Astrocyte of the cerebellum (primary cell): ENCODE measurements at regions not wholly inside any gene's neighbourhood (a gene's known extent, or its start where the extent isn't known, plus 50 kb on each side); places are given as distances from the start of the nearest gene placed in this dataset.

Experiments
- DNase-seq: peaks from one replicate; pipeline ENCODE4 v3.0.0-alpha.2; 2011; ENCODE audit warnings: low read depth
- H3K4me3 ChIP-seq: 2 replicates; pipeline ENCODE4 v1.5.1; 2011; ENCODE audit warnings: mild to moderate bottlenecking, low read depth, low read length, moderate library complexity
- in situ Hi-C: cut with HindIII; loops from 2 replicates; pipeline ENCODE4 v1.10.0; 2017; ENCODE audit warnings: low sequenced_read_pairs
- TF ChIP-seq, protein P1 (sequence below): IDR thresholded peaks from 2 replicates; pipeline ENCODE4 v1.5.1; 2012; ENCODE audit warnings: low read length, low read depth, moderate library complexity, mild to moderate bottlenecking; ENCODE audit errors: missing control alignments

DNA sequence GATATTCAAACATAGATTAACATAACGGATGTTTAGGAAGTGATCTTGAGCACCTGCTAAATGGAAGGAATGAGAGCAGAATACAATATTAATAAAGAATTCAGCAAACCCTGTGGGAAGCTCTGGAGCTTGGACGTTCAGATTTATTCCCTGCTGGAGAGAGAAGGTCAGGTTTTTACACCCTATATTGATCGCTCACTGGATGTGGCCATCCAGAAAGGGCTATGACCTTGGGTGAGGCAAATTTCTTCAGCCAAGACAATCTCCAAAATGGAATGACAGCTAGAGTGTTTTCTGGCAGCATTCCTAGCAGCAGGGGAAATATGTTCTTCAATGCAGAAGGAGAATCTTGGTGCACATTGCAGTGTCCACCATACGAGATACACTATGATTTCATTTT lies 288.3 kb downstream of the IRS1 start:
- no peak overlapping the region for H3K4me3 ChIP-seq
- no peak for DNase-seq
- in situ Hi-C loops: no loop called here
- TF ChIP-seq, protein P1, sequence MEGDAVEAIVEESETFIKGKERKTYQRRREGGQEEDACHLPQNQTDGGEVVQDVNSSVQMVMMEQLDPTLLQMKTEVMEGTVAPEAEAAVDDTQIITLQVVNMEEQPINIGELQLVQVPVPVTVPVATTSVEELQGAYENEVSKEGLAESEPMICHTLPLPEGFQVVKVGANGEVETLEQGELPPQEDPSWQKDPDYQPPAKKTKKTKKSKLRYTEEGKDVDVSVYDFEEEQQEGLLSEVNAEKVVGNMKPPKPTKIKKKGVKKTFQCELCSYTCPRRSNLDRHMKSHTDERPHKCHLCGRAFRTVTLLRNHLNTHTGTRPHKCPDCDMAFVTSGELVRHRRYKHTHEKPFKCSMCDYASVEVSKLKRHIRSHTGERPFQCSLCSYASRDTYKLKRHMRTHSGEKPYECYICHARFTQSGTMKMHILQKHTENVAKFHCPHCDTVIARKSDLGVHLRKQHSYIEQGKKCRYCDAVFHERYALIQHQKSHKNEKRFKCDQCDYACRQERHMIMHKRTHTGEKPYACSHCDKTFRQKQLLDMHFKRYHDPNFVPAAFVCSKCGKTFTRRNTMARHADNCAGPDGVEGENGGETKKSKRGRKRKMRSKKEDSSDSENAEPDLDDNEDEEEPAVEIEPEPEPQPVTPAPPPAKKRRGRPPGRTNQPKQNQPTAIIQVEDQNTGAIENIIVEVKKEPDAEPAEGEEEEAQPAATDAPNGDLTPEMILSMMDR: no peak

DNA sequence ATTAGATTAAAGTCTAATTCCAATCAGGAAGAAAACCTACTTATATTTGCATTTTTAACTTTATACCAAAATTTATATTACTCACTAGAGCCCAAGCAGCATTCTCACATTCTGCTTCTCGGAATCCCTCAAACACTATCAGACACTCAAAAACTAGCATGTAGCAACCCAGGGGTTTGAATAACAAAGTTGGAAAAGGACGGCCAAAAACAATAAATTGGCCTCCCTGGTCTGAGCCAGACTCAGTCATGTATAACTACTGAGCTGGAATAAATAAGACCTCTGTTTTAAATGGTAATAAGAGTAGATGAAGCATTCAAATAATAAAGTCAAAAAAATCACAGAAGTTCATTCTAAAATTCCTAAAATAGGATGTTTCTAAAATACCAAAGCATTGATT lies 290.9 kb downstream of the IRS1 start:
- TF ChIP-seq, protein P1: no peak
- in situ Hi-C loops: no loop called here
- no peak overlapping the region for H3K4me3 ChIP-seq
- DNase-seq: peak; percentile 57

DNA sequence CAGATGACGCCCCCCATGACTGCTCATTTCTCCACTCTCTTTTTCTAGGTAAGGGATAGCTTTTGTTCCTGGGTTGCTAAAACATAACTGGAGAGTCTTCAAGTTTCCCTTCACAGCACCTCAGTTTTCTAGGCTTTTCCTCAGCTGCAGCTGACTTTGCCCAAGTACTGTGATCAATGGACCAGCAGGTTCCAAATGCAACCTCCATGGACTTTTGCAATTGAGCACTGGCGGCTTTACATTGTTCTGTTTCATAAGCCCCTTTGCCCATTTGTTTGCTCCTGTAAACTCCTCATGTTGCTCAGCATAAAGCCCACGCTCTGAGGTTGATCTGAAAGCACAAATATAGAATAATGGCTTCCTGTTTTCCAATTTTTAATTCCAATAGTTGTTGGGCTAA lies 291.6 kb downstream of the IRS1 start:
- DNase-seq: no peak
- in situ Hi-C loops: no loop called here
- no peak overlapping the region for H3K4me3 ChIP-seq
- TF ChIP-seq, protein P1: no peak

DNA sequence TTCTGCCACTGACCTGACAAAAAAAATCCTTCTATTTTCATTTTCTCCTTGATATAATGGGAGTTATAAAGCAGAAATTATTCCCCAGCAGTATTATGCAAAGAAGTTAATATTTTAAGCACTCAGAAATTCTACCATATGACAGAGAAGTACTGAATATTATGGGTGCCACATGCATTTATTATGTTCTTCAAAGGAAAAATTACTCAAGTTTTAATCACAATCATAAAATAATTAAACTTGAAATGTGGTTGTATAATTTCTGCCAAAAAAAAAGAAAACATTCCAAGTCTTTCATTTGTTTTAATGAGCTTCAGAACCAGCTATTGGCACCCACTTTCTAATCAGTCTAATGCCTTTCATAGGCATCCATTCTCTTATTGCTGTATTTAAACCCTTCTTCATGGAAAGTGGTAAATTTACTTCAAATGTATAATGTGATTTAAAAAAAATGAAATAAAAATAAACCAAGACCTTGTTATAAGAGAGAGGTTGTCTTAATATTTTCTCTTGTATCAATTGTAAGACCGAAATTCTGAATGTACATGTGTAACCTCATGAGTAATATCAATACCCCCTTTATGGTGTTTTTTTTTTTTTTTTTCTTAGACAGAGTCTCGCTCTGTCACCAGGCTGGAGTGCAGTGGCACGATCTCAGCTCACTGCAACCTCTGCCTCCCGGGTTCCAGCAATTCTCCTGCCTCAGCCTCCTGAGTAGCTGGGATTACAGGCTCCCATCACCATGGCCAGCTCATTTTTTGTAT lies 302.3 kb downstream of the IRS1 start:
- in situ Hi-C loops: no loop called here
- no peak overlapping the region for H3K4me3 ChIP-seq
- DNase-seq: no peak
- TF ChIP-seq, protein P1: no peak

DNA sequence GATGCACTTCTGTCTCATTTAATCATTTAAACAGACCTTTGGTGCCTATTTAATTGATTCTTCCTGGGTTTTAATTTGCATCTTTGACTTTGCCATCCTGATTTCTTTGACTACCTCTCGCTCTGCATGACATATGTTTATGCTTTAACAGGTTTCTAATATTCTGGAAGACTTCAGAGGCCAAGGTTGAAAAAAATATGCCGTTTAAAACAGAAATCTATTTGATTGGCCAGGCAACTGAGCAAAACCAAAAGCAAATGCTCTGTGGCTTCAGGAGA lies 303.4 kb downstream of the IRS1 start:
- no peak overlapping the region for H3K4me3 ChIP-seq
- in situ Hi-C loops: no loop called here
- no peak for DNase-seq
- TF ChIP-seq, protein P1: no peak

DNA sequence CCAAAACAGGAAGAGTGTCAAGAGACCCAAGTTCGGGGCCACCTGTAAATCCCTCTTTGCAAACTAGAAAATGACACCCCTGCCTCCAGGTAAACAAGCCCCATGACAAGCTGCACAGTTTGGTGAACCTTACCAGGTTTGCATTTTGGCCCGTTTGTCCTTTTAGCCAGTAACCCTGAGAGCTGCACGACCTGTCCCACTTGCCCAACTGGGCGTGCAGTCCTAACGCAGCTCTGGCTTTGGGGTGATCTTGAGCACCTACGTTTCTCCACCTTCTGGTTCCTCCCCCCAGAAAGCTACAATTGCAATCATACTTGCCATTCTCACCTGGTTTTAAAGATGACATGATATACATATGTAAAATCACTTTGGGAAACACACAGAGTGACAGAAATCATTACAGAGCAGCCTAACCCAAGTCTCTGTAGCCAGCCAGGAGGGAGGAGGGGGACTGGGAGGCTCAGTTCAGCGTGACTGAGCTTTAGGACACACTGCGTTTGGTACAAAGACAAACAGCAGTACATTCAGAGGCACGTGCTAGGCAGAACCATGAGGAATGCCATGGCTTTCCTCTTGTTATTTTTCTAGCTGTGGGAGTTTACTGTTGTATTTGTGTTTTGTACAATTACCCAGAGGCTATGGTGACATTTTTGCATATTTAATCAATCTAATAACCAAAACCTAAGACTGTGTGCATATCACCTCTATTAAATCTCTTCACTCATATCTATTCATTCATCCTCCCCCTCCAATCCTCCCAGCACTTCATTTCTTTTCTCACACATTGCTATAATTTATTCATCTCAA lies 304.0 kb downstream of the IRS1 start:
- in situ Hi-C loops: no loop called here
- DNase-seq: no peak
- TF ChIP-seq, protein P1: no peak
- H3K4me3 ChIP-seq: no peak overlapping the region
